HS-27A (cell line): ENCODE measurements at regions not wholly inside any gene's neighbourhood (a gene's known extent, or its start where the extent isn't known, plus 50 kb on each side); places are given as distances from the start of the nearest gene placed in this dataset.
"Not testable (repeated sequence)": the region's sequence is repeated elsewhere in the genome, so short reads cannot be mapped to it uniquely, and the experiment has no call there.

Experiments
- DNase-seq: peaks from one replicate; pipeline ENCODE4 v3.0.0-alpha.2; 2012; ENCODE audit warnings: low read depth, missing footprints

DNA sequence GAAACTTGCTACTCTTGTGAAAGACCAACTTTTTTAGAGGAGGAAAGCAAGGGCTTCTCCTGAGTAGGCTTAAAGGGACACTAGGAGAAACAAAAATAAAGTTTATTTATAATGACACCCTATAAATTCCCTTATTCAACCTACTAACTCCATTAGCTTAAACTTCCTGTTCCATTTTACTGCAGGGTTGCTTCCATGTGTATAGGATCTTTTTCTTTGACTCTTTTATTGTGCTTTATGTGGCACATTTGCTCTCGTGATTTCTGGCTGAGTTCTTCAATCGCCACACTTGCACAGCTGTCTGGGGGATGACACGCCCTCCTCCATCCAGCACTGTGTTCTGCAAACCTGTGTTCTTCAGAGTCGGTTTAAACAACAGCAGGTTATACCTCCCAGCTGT, 225.7 kb upstream of the NPVF start:
- no peak for DNase-seq

GRCh38 chr7:25454562-25455041, 226.3 kb upstream of the NPVF start:
- DNase-seq: no peak

DNA sequence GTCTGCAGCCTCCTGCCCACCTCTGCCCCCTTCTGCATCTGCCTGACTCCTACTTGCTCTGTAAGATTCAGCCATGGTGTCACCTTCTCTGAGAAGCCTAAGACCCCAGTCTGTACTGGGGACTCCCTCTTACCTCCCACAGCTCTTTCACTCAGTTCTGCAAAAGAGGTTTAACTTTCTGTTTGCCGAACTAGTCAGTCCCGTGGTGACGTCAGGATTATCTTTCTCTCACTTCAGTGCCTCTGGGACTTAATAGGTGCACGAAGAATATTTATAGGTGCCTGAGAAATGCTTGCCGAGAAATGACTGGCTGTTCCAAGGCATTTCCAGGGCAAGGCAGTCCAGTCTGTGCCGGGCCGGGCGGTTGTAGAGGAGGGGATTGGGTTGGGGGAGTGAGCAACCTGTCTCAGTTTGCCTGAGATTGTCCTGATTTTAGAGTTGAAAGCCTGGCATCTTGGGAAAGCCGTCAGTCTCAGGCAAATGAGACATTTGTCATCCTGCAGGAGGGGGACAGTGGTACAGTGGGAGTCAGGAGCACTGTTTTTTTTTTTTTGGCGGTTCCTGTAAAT, 227.5 kb upstream of the NPVF start:
- no peak for DNase-seq

- no peak for DNase-seq
These were observed 228.3 kb upstream of the NPVF start for GRCh38 chr7:25456467-25457171.

- DNase-seq: no peak
These were observed 230.8 kb upstream of the NPVF start for GRCh38 chr7:25459057-25459456.

GRCh38 chr7:25460433-25460832, 232.1 kb upstream of the NPVF start:
- no peak for DNase-seq

GRCh38 chr7:25469669-25470068, 241.4 kb upstream of the NPVF start:
- no peak for DNase-seq

DNA sequence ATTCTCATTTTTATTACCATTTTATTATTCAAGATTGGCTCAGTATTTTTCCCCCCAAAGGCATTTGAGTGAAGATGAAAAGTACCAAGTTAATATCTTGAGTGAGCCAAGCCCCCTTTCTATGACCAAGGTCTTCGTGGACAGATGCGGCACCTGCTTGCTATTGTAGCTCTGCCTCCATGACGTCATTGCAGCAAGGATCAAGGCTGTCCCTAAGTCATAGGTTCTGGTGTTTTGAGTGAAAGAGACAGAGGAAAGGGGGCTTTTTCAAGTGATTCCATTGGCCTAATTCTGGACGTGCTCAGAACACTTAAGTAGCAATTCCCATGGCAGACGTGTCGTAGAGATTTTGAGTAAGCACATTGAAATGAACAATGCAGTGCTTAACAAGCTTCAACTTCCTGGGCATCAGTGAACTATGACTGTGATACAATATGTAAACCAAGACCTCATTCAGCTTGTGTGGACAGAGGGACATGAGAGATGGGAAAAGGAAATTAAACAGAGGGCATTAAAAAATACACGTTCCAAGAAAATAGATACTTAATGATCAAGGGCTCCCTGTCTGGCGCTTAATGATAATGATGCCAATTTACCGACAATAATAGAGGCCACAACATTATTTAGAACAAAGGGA, 248.7 kb upstream of the NPVF start:
- no peak for DNase-seq

DNA sequence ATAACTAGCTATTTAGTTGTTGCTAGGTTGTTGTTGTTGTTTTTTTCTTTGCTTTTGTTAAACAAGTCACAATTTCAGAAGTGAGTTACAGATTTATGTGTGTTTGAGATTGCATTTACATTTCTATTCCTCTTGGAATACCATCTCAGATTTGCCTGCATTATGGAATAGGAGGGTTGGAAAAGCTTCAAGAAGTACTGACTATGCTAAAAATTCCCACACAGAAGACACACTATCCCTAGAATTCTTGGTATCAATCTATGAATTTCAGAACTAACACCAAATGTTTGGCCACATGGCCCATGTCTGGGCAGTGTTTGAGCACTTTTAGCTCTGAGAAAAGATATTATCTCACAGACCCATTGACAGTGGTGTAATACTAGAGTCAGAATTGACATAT, 249.9 kb upstream of the NPVF start:
- not testable (repeated sequence) for DNase-seq

DNA sequence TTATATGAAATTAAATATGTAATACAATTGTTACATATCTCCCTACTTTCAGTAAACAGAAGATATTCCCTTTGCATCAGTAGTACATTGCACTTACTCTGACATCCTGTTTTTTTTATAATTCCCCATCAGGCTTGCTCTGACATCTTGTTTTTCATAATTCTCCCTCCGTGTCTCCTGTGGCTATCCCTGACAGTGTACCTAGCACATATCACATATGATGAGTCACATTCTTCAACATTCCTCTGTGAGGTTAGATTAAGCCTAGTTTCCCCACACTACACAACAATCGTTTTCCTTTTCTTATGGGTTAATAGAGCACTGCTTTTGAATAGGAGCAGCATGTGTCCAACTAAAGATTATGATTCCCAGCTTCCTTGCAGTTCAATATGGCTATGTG, 250.6 kb upstream of the NPVF start:
- DNase-seq: no peak

- DNase-seq: no peak
These were observed 253.6 kb upstream of the NPVF start for GRCh38 chr7:25481891-25482290.

GRCh38 chr7:25482631-25483030, 254.3 kb upstream of the NPVF start:
- no peak for DNase-seq

DNA sequence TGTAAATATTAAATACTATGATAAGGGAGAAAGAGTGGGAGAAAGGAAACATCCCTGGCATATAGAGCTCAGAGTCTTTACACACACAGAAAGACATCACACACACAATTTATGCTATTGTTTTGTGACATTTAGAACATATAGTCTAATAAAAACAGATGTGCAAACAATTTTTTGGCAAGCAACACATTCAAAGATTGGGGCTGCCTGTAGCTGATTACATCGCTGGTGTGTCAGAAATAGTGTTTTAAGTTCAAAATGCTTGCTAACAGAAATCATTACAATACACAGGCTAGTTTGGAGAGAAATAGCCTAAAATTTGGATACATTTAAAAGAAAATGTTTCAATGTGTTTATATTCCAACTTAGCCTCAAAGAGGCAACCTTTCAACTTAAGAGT, 256.7 kb upstream of the NPVF start:
- no peak for DNase-seq

DNA sequence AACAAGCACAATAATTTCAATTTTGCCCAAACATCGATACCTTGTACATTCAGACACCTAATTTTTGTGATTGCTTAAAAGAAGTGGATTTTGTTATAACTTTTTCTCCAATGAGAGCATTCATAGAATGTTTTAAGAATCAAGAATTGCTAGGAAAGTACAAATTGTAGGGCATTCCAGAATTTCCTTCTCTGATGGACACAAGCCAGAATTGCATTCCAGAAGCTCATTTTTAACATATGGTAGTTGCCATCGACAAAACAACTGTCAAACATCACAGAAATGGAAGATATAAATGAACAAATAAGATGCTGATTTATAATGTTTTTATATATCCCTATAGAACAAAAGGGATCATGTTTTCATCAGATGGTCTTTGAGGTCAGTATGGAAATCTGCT, 258.4 kb upstream of the NPVF start:
- no peak for DNase-seq

DNA sequence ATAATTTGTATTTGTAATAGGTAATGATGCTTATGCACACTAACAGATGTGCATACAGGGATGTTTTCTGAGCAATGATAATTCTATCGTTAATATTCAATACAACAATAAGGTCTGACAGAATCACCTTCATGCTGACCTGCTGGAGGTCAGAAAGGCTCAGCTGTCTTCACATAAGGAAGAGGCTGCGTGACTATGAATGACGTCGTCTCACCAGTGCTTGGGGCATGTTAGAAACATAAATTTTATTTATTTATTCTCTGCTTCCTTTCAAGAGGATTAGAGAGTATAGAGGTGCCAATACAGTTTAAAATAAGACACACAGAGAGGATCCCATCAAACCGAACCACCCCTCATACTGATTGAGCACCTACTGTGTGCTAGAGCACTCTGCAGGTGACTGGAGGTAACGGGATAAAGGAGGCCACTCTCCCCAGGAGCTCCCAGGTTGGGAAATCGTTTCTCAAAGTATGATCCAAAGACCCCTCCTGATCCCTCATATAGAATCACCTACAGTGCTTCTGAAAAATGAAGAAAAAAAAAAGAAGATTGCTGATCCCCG, 265.6 kb upstream of the NPVF start:
- no peak for DNase-seq

- DNase-seq: no peak
These were observed 266.6 kb upstream of the NPVF start for GRCh38 chr7:25494896-25495295.

DNA sequence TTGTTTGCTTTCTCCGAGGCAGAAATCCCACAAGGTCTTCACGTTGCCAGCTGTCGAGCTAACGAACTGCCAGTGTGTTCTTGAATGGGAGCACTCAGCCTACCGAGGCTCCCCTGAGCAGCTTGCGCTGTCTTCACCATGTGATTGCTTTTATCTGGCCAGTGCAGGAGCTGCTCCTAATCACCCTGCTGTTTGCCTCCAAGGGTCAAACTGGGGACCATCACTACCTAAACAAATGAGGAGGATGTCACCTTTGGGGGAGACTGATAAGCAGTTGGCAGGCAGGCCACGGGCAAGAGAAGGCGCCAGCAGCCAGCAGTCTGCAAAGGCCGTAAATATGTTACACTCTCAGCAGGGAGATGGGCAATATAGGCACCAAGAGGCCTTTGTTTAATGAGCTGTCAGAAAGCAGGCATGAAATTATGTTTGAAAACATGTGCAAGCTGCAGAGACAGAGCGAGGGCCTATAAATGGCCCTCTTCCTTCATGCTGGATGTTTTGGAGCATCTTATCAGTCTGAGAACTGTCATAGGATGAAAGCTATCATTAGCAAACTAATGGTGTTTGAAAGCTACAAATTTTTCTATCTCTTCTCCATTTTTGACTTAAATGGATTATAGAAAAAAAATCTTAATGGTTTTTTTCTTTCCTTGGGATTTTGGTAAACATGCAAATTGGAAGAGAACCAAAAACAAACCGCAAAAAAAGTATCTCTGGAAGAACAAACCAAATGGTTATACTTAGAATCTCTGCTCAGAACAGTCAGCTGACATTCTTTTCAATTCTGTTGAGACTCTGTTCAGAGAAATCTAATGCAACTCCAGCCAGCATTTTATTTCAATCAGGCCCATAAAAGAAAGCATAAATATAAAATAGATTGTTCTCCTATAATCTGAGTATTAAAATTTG, 267.3 kb upstream of the NPVF start:
- DNase-seq: no peak

DNA sequence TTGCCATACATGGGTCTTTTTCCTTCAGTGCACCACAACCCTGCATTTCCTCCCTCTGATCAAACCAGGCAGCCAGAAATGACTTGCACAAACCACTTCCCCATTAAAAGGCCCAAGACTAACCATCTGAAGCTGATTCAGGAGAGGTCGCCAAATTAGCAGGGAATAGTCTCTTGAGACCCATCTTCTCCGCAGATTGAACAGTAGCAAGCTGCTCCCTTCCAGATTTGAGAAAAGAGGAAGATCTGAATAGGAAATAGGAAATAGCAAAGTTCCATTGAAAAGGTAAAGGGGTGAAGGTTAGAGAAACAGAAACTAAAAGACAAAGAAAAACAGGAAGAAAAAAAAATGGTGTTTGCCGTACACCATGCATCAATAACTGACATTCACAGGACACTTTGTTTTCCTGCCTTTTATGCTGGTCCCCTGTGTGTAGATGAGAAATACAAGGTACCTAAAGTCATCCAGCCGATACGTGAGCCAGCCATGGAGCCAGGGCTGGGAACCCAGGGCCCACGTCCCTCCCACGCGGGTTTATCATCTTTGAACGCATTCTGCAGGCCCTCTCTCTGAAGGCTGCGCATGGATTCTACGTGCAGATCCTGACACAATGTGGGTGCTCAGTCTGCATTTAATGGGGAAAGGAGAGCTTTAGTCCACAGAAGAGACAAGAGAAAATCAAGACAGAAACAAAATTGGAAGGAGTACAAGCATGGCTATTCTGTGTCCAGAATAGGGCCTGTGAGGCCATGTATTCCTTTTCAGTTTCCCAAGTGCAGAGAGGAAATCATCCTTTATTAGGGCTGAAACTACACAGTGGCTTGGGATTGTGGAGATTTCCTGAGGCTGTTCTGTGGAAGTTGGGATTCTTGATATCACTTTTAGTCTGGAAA, 268.4 kb upstream of the NPVF start:
- no peak for DNase-seq

DNA sequence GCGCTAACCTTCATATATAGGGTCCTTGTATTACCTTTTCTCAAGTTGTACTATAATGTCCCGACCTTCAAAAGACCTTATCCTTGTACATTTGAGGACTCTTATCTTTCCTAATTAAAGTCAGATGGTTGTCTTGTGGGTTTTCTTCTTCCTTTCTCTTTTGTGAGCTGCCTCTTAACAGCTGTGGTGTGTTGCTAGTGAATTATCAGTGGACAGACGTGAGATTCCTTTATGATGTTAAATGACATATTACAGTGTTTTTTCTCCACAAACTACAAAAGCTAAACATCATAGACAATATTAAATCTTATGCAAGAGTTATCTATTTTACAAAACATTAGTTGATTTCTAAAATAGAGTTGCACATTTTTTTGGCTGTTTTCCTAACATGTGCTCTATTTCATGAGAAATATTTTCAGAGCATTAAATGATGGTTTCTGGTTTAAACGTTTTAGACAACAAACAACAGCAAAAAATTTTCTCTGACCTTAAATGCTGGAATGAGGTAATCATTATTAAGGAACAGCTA, 272.2 kb upstream of the NPVF start:
- no peak for DNase-seq

- no peak for DNase-seq
These were observed 275.0 kb upstream of the NPVF start for GRCh38 chr7:25503306-25503705.
